SK-N-SH (cell line): ENCODE measurements at regions not wholly inside any gene's neighbourhood (a gene's known extent, or its start where the extent isn't known, plus 50 kb on each side); places are given as distances from the start of the nearest gene placed in this dataset.
A peak's percentile ranks its signal among the peaks of the same experiment; 100 is the strongest.

ENCODE experiments used
- CTCF ChIA-PET: fragments of 300-600, 350-600 bp; formaldehyde crosslinking; extraction: SDS; loops from one replicate; lab custom pipeline; 2021; lab: Yijun Ruan, JAX
- POLR2A ChIA-PET: fragments of 350-600 bp; sonication (Branson Sonifier 250); formaldehyde crosslinking; extraction: SDS; loops from one replicate; lab custom pipeline; 2020; ENCODE audit warnings: antibody characterized with exemption, inconsistent platforms; lab: Yijun Ruan, JAX
- DNase-seq: peaks from one replicate; pipeline ENCODE4 v3.0.0; 2012
- H2AFZ ChIP-seq: fragments of 200-600 bp; sonication (generic); 2 replicates; pipeline ENCODE4 v1.8.1; 2016; ENCODE audit warnings: antibody characterized with exemption, mild to moderate bottlenecking, low read depth
- H3F3A ChIP-seq: fragments of 200-600 bp; sonication (generic); replicated peaks from 2 replicates; pipeline ENCODE3; 2016; ENCODE audit warnings: antibody characterized with exemption, mild to moderate bottlenecking; ENCODE audit not compliant: insufficient read depth
- H3K27ac ChIP-seq, 2 experiments: fragments of 200-500 bp in 1 of 2; fragments of 200-600 bp in 1 of 2; sonication (Bioruptor generic) in 1 of 2; sonication (generic), shearing (Covaris generic) in 1 of 2; 2 replicates each; pipeline versions ENCODE4 v1.5.1 to v1.6.1; 2014 to 2016; ENCODE audit warnings: low read depth in 2 of 2, inconsistent platforms in 1 of 2, low read length in 1 of 2, mild to moderate bottlenecking in 1 of 2, mixed read lengths in 1 of 2
- H3K27me3 ChIP-seq: fragments of 200-600 bp; sonication (generic), shearing (Covaris generic); 2 replicates; pipeline ENCODE4 v1.6.1; 2016; ENCODE audit warnings: mixed run types; ENCODE audit not compliant: insufficient read depth
- H3K36me3 ChIP-seq, 2 experiments: fragments of 200-500 bp in 1 of 2; fragments of 200-600 bp in 1 of 2; sonication (Bioruptor generic) in 1 of 2; sonication (generic) in 1 of 2; replicated peaks in 1 of 2; 2 replicates each; pipeline versions ENCODE3 to v1.5.1; 2014 to 2016; ENCODE audit warnings: low read length in 1 of 2, mild to moderate bottlenecking in 1 of 2; ENCODE audit not compliant: insufficient read depth in 2 of 2, control insufficient read depth in 1 of 2
- H3K4me1 ChIP-seq, 2 experiments: fragments of 200-500 bp in 1 of 2; fragments of 200-600 bp in 1 of 2; sonication (Bioruptor generic) in 1 of 2; sonication (generic), shearing (Covaris generic) in 1 of 2; 2 replicates each; pipeline versions ENCODE4 v1.5.1 to v1.6.1; 2014 to 2016; ENCODE audit warnings: low read depth in 1 of 2, low read length in 1 of 2, mixed run types in 1 of 2; ENCODE audit not compliant: insufficient read depth in 2 of 2, control insufficient read depth in 1 of 2
- H3K4me2 ChIP-seq: fragments of 200-600 bp; sonication (generic), shearing (Covaris generic); 2 replicates; pipeline ENCODE4 v1.6.1; 2017; ENCODE audit warnings: mixed run types
- H3K4me3 ChIP-seq, 2 experiments: fragments of 200-500 bp in 1 of 2; fragments of 200-600 bp in 1 of 2; sonication (Bioruptor generic) in 1 of 2; sonication (generic), shearing (Covaris generic) in 1 of 2; 2 replicates each; pipeline versions ENCODE4 v1.5.1 to v1.8.1; 2014 to 2016; ENCODE audit warnings: low read depth in 2 of 2, inconsistent platforms in 1 of 2, low read length in 1 of 2, mild to moderate bottlenecking in 1 of 2, mixed read lengths in 1 of 2, moderate library complexity in 1 of 2
- H3K79me2 ChIP-seq: fragments of 200-600 bp; sonication (generic); 2 replicates; pipeline ENCODE4 v1.8.1; 2017; ENCODE audit warnings: mild to moderate bottlenecking; ENCODE audit not compliant: insufficient read depth
- H3K9ac ChIP-seq: fragments of 200-600 bp; sonication (generic); 2 replicates; pipeline ENCODE4 v1.6.1; 2017; ENCODE audit warnings: mixed run types
- H3K9me2 ChIP-seq: fragments of 200-600 bp; sonication (generic); 2 replicates; pipeline ENCODE4 v1.6.1; 2017; ENCODE audit warnings: mixed run types
- H3K9me3 ChIP-seq: fragments of 200-600 bp; sonication (generic); 2 replicates; pipeline ENCODE4 v1.6.1; 2017; ENCODE audit warnings: mixed run types, mild to moderate bottlenecking, moderate library complexity
- H4K20me1 ChIP-seq: fragments of 200-600 bp; sonication (generic); 2 replicates; pipeline ENCODE4 v1.6.1; 2017; ENCODE audit warnings: mild to moderate bottlenecking, mixed run types; ENCODE audit not compliant: insufficient read depth
- EP300 ChIP-seq, 2 experiments: IDR thresholded peaks; 2 replicates each; pipeline versions ENCODE4 v1.4.0 to v1.6.1; 2012; ENCODE audit warnings: borderline replicate concordance in 1 of 2, low read depth in 1 of 2, low read length in 1 of 2
- FOXJ3 ChIP-seq: sonication (generic); formaldehyde crosslinking; IDR thresholded peaks from 2 replicates; pipeline ENCODE4 v1.5.1; 2020; ENCODE audit warnings: mild to moderate bottlenecking, missing genetic modification reagents
- GATA2 ChIP-seq: sonication (generic); formaldehyde crosslinking; IDR thresholded peaks from 2 replicates; pipeline ENCODE4 v1.5.0; 2020; ENCODE audit warnings: mild to moderate bottlenecking, missing genetic modification reagents
- RAD21 ChIP-seq: IDR thresholded peaks from 2 replicates; pipeline ENCODE4 v1.6.1; 2012; ENCODE audit warnings: mild to moderate bottlenecking, low read length
- RFX5 ChIP-seq: IDR thresholded peaks from 2 replicates; pipeline ENCODE4 v1.6.1; 2012; ENCODE audit warnings: mild to moderate bottlenecking, improper control_type of control experiment, low read length
- SMC3 ChIP-seq: IDR thresholded peaks from 2 replicates; pipeline ENCODE4 v1.6.1; 2012; ENCODE audit warnings: low read depth, low read length, improper control_type of control experiment
- TEAD4 ChIP-seq: IDR thresholded peaks from 2 replicates; pipeline ENCODE4 v1.4.0; 2012; ENCODE audit warnings: mild to moderate bottlenecking, borderline replicate concordance; ENCODE audit not compliant: insufficient read depth
- WGBS: methylation state at CpG from one replicate; pipeline ENCODE4 v1.1.6; 2017; ENCODE audit warnings: low lambda C conversion rate; 5-methylcytosine and 5-hydroxymethylcytosine counted together
- TF ChIP-seq, protein P1 (sequence below): IDR thresholded peaks from 2 replicates; pipeline ENCODE4 v1.4.0; 2012; ENCODE audit warnings: low read depth
- TF ChIP-seq, protein P2 (sequence below): fragments of 200-600 bp; sonication (generic); IDR thresholded peaks from 2 replicates; pipeline ENCODE4 v1.6.1; 2017; ENCODE audit warnings: antibody characterized with exemption, mild to moderate bottlenecking, moderate library complexity
- TF ChIP-seq, protein P3 (sequence below): IDR thresholded peaks from 2 replicates; pipeline ENCODE4 v1.4.0; 2012; ENCODE audit warnings: low read depth, borderline replicate concordance

GRCh38 chr2:196252408-196253115, 81.2 kb upstream of the STK17B start:
- H3K79me2 ChIP-seq, result peaks cover 16% of the 10 kb centered on the region
- peaks cover 18% of the 10 kb centered on the region for H3F3A ChIP-seq
- no peak overlapping the region for H2AFZ ChIP-seq
- H3K9me2 ChIP-seq, result no peaks in the 10 kb centered on the region
- H3K27me3 ChIP-seq, result no peaks in the 10 kb centered on the region
- CTCF ChIA-PET, result interaction anchor here (0.8 kb wide), 1 partner anchor 9 kb away, joined by 3 read pairs; no protein-coding TSS in a partner anchor
- POLR2A ChIA-PET, result no interaction called here
- H4K20me1 ChIP-seq, result no peaks in the 10 kb centered on the region
- WGBS, result 100% methylated on average over 1 of the region's 1 CpG
- H3K4me1 ChIP-seq, result peaks cover 0 to 20% of the 10 kb centered on the region in 2 experiments; a peak in 2 of 4 replicates
- H3K36me3 ChIP-seq, result peaks cover 3 to 82% of the 10 kb centered on the region in 2 experiments
- TF ChIP-seq, protein P1, sequence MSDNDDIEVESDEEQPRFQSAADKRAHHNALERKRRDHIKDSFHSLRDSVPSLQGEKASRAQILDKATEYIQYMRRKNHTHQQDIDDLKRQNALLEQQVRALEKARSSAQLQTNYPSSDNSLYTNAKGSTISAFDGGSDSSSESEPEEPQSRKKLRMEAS, result no peak
- TF ChIP-seq, protein P2, sequence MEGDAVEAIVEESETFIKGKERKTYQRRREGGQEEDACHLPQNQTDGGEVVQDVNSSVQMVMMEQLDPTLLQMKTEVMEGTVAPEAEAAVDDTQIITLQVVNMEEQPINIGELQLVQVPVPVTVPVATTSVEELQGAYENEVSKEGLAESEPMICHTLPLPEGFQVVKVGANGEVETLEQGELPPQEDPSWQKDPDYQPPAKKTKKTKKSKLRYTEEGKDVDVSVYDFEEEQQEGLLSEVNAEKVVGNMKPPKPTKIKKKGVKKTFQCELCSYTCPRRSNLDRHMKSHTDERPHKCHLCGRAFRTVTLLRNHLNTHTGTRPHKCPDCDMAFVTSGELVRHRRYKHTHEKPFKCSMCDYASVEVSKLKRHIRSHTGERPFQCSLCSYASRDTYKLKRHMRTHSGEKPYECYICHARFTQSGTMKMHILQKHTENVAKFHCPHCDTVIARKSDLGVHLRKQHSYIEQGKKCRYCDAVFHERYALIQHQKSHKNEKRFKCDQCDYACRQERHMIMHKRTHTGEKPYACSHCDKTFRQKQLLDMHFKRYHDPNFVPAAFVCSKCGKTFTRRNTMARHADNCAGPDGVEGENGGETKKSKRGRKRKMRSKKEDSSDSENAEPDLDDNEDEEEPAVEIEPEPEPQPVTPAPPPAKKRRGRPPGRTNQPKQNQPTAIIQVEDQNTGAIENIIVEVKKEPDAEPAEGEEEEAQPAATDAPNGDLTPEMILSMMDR, result no peak
- TF ChIP-seq RAD21, result no peak
- no peak for TF ChIP-seq FOXJ3 (CRISPR knock-in tag)
- no peak for DNase-seq
- H3K9ac ChIP-seq, result no peak overlapping the region
- no peak overlapping the region for H3K4me3 ChIP-seq
- peak overlapping the region in 1 of 2 experiments; percentile 28; a peak in 1 of 4 replicates for H3K27ac ChIP-seq
- no peak overlapping the region for H3K4me2 ChIP-seq
- H3K9me3 ChIP-seq, result no peaks in the 10 kb centered on the region

DNA sequence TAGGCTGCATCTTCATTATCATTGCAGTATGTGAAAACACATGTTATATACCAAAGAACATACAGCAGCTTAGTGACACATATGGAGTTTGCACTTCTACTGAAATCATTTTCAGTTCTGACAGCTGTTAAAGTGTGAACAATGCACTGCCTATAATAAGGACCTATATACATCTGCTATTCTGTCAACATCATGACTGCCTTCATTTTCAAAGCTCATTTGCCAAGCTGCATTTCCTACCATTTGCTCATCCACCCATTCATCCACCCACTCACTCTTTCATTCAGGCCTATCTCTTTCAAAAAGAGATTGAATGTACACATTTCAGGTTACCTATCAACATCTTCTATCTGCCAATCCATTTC, 81.7 kb upstream of the STK17B start:
- CTCF ChIA-PET, result interaction anchor here (0.8 kb wide), 1 partner anchor 9 kb away, joined by 3 read pairs; no protein-coding TSS in a partner anchor
- peaks cover 0 to 14% of the 10 kb centered on the region in 2 experiments; a peak in 2 of 4 replicates for H3K4me1 ChIP-seq

More for the DNA sequence above, 81.7 kb upstream of the STK17B start:
- H2AFZ ChIP-seq, result no peak overlapping the region
- no peak for TF ChIP-seq SMC3
- TF ChIP-seq EP300 (IDR thresholded peaks at IDR 0.05; ENCODE audit: borderline replicate concordance in 1 of 2, low read depth in 1 of 2, low read length in 1 of 2), result no peak
- no peak for TF ChIP-seq GATA2 (CRISPR knock-in tag)
- TF ChIP-seq RFX5, result no peak
- TF ChIP-seq, protein P3, sequence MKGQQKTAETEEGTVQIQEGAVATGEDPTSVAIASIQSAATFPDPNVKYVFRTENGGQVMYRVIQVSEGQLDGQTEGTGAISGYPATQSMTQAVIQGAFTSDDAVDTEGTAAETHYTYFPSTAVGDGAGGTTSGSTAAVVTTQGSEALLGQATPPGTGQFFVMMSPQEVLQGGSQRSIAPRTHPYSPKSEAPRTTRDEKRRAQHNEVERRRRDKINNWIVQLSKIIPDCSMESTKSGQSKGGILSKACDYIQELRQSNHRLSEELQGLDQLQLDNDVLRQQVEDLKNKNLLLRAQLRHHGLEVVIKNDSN, result no peak
- TF ChIP-seq TEAD4, result no peak
- TF ChIP-seq, all 33 proteins: peak for 0
- H3K79me2 ChIP-seq, result peaks cover 22% of the 10 kb centered on the region
- H3K9me3 ChIP-seq, result no peaks in the 10 kb centered on the region
- no peak overlapping the region for H3K4me2 ChIP-seq
- no peaks in the 10 kb centered on the region for H4K20me1 ChIP-seq
- H3K27me3 ChIP-seq, result no peaks in the 10 kb centered on the region
- H3K9ac ChIP-seq, result no peak overlapping the region
- no peak overlapping the region for H3K4me3 ChIP-seq
- peak overlapping the region in 1 of 2 experiments; percentile 28; a peak in 1 of 4 replicates for H3K27ac ChIP-seq
- H3K36me3 ChIP-seq, result peaks cover 3 to 82% of the 10 kb centered on the region in 2 experiments
- peaks cover 18% of the 10 kb centered on the region for H3F3A ChIP-seq
- no peaks in the 10 kb centered on the region for H3K9me2 ChIP-seq
- DNase-seq, result no peak
- POLR2A ChIA-PET, result no interaction called here
